Stimulated activated CD8-positive, alpha-beta memory T cell treated with anti-CD3 and anti-CD28 coated beads, Interleukin-2, amount 100 ng/mL, for 48 hours (primary cell): ENCODE measurements at regions not wholly inside any gene's neighbourhood (a gene's known extent, or its start where the extent isn't known, plus 50 kb on each side); places are given as distances from the start of the nearest gene placed in this dataset.
"Not testable (repeated sequence)": the region's sequence is repeated elsewhere in the genome, so short reads cannot be mapped to it uniquely, and the experiment has no call there.

ENCODE experiments used
- DNase-seq, 2 donors: peaks; one replicate each; pipeline ENCODE4 v3.0.0-alpha.2; 2020; ENCODE audit warnings: low read depth in 2 of 2

GRCh38 chr6:14518515-14519217, 401.1 kb downstream of the CD83 start:
- DNase-seq = no peak

- DNase-seq = no peak
Measured at GRCh38 chr6:14520029-14520428, 402.5 kb downstream of the CD83 start.

GRCh38 chr6:14520536-14520935, 403.0 kb downstream of the CD83 start:
- DNase-seq = no peak

- no peak for DNase-seq
Measured at GRCh38 chr6:14521141-14521540, 403.6 kb downstream of the CD83 start.

GRCh38 chr6:14521861-14522260, 404.3 kb downstream of the CD83 start:
- DNase-seq = not testable (repeated sequence)

- DNase-seq = no peak
Measured at GRCh38 chr6:14524319-14524718, 406.7 kb downstream of the CD83 start.

GRCh38 chr6:14530385-14530784, 412.8 kb downstream of the CD83 start:
- no peak for DNase-seq

GRCh38 chr6:14533446-14533845, 415.9 kb downstream of the CD83 start:
- no peak for DNase-seq

- no peak for DNase-seq
Measured at GRCh38 chr6:14537030-14537429, 419.5 kb downstream of the CD83 start.

- DNase-seq = no peak
Measured at GRCh38 chr6:14540276-14540675, 422.7 kb downstream of the CD83 start.

GRCh38 chr6:14540810-14541540, 423.4 kb downstream of the CD83 start:
- no peak for DNase-seq

- peak; percentile 24 to 64 for DNase-seq
Measured at GRCh38 chr6:14542670-14543366, 425.2 kb downstream of the CD83 start.

GRCh38 chr6:14543971-14544585, 426.5 kb downstream of the CD83 start:
- no peak for DNase-seq

- no peak for DNase-seq
Measured at GRCh38 chr6:14544666-14545065, 427.1 kb downstream of the CD83 start.

GRCh38 chr6:14545496-14545895, 427.9 kb downstream of the CD83 start:
- DNase-seq = no peak

GRCh38 chr6:14546036-14546435, 428.5 kb downstream of the CD83 start:
- DNase-seq = no peak

GRCh38 chr6:14547284-14547998, 429.9 kb downstream of the CD83 start:
- DNase-seq = no peak

GRCh38 chr6:14549304-14549770, 431.8 kb downstream of the CD83 start:
- DNase-seq = no peak

- DNase-seq = no peak
Measured at GRCh38 chr6:14549871-14550270, 432.3 kb downstream of the CD83 start.

GRCh38 chr6:14550410-14550809, 432.8 kb downstream of the CD83 start:
- no peak for DNase-seq

GRCh38 chr6:14550822-14551221, 433.2 kb downstream of the CD83 start:
- DNase-seq = no peak

- DNase-seq = not testable (repeated sequence)
Measured at GRCh38 chr6:14551601-14552000, 434.0 kb downstream of the CD83 start.
